Naive thymus-derived CD4-positive, alpha-beta T cell (primary cell): ENCODE measurements at regions not wholly inside any gene's neighbourhood (a gene's known extent, or its start where the extent isn't known, plus 50 kb on each side); places are given as distances from the start of the nearest gene placed in this dataset.

Source experiments
- ATAC-seq: fragments of 150-1000 bp; cut with Tn5 transposase; 2 replicates; pipeline ENCODE4 v1.10.0; 2021; ENCODE audit warnings: mild to moderate bottlenecking, moderate library complexity
- CTCF ChIA-PET: fragments of 350-600 bp; sonication (Branson Sonifier 250); formaldehyde crosslinking; loops from one replicate; lab custom pipeline; 2021; ENCODE audit warnings: antibody characterized with exemption; lab: Charles Lee
- POLR2A ChIA-PET: fragments of 350-600 bp; sonication (Branson Sonifier 250); formaldehyde crosslinking; loops from one replicate; lab custom pipeline; 2021; ENCODE audit warnings: antibody characterized with exemption, inconsistent platforms; lab: Charles Lee
- DNase-seq, 9 donors: peaks; one replicate each; pipeline versions ENCODE4 v3.0.0 to v3.0.0-alpha.2; 2020 to 2022; ENCODE audit warnings: mixed read lengths in 1 of 9
- H3K27ac ChIP-seq: one replicate; pipeline ENCODE4 v1.7.0; 2013; ENCODE audit warnings: mild to moderate bottlenecking, low read depth, low read length, moderate library complexity
- H3K27me3 ChIP-seq, 2 donors: one replicate each; pipeline ENCODE4 v1.7.0; 2013; ENCODE audit warnings: low read length in 2 of 2, mild to moderate bottlenecking in 2 of 2, moderate library complexity in 2 of 2; ENCODE audit not compliant: control insufficient read depth in 2 of 2, insufficient read depth in 2 of 2
- H3K36me3 ChIP-seq, 3 experiments: 1 replicate in 2 of 3; 2 replicates in 1 of 3; pipeline ENCODE4 v1.7.0; 2013; ENCODE audit warnings: low read length in 3 of 3, mild to moderate bottlenecking in 3 of 3, moderate library complexity in 1 of 3; ENCODE audit not compliant: insufficient read depth in 3 of 3, control insufficient read depth in 2 of 3
- H3K4me1 ChIP-seq, 2 donors: one replicate each; pipeline ENCODE4 v1.7.0; 2013; ENCODE audit warnings: low read length in 2 of 2, mild to moderate bottlenecking in 2 of 2, moderate library complexity in 1 of 2; ENCODE audit not compliant: control insufficient read depth in 2 of 2, insufficient read depth in 2 of 2
- H3K4me3 ChIP-seq: 2 replicates; pipeline ENCODE4 v1.7.0; 2013; ENCODE audit warnings: mild to moderate bottlenecking, low read length
- H3K9me3 ChIP-seq, 3 experiments: 1 replicate in 2 of 3; 2 replicates in 1 of 3; pipeline ENCODE4 v1.7.0; 2013; ENCODE audit warnings: low read length in 3 of 3; ENCODE audit not compliant: control insufficient read depth in 2 of 3
- H3K27ac Mint-ChIP-seq, 9 donors: one replicate each; pipeline ENCODE4 v1.8.0; 2020 to 2022; ENCODE audit warnings: mixed read lengths in 9 of 9, mild to moderate bottlenecking in 8 of 9, moderate library complexity in 5 of 9, inconsistent platforms in 2 of 9
- H3K27me3 Mint-ChIP-seq, 5 donors: one replicate each; pipeline ENCODE4 v1.8.0; 2021 to 2022; ENCODE audit warnings: mixed read lengths in 5 of 5, mild to moderate bottlenecking in 1 of 5
- H3K36me3 Mint-ChIP-seq, 5 donors: one replicate each; pipeline ENCODE4 v1.8.0; 2020 to 2022; ENCODE audit warnings: mixed read lengths in 5 of 5, mild to moderate bottlenecking in 3 of 5, inconsistent platforms in 1 of 5
- H3K4me1 Mint-ChIP-seq, 7 donors: one replicate each; pipeline ENCODE4 v1.8.0; 2020 to 2022; ENCODE audit warnings: mixed read lengths in 7 of 7, mild to moderate bottlenecking in 3 of 7, inconsistent platforms in 1 of 7
- H3K4me3 Mint-ChIP-seq, 10 donors: one replicate each; pipeline ENCODE4 v1.8.0; 2020 to 2022; ENCODE audit warnings: mild to moderate bottlenecking in 10 of 10, mixed read lengths in 10 of 10, moderate library complexity in 6 of 10, inconsistent platforms in 2 of 10
- H3K9me3 Mint-ChIP-seq, 11 donors: one replicate each; pipeline ENCODE4 v1.8.0; 2020 to 2022; ENCODE audit warnings: mixed read lengths in 11 of 11, mild to moderate bottlenecking in 4 of 11, inconsistent platforms in 1 of 11, moderate library complexity in 1 of 11
- intact Hi-C, 2 donors: fragments of 100-400 bp; cut with micrococcal nuclease; formaldehyde crosslinking; loops; one replicate each; pipeline ENCODE4 v1.15.1; 2023

GRCh38 chr18:45161850-45162249, 453.4 kb upstream of the SLC14A2 start:
- Mint-ChIP-seq H3K36me3 (no peaks in the 10 kb centered on the region), H3K27me3 (peaks cover 0 to 18% (median 10%) of the 10 kb centered on the region in 5 donors), H3K4me3 (no peak overlapping the region), H3K4me1 (no peaks in the 10 kb centered on the region), H3K9me3 (peaks cover 0 to 6% (median 0%) of the 10 kb centered on the region in 11 donors), H3K27ac (no peak overlapping the region)
- intact Hi-C loops, result no loop called here
- H3K27me3 ChIP-seq, result no peaks in the 10 kb centered on the region
- ChIA-PET CTCF (no interaction called here), POLR2A (no interaction called here)
- no peak overlapping the region for H3K4me3 ChIP-seq
- H3K27ac ChIP-seq, result no peak overlapping the region
- DNase-seq, result no peak
- H3K9me3 ChIP-seq, result no peaks in the 10 kb centered on the region
- no peaks in the 10 kb centered on the region for H3K36me3 ChIP-seq
- H3K4me1 ChIP-seq, result no peaks in the 10 kb centered on the region
- peak; percentile 20 for ATAC-seq

GRCh38 chr18:45163871-45164270, 451.4 kb upstream of the SLC14A2 start:
- POLR2A ChIA-PET, result no interaction called here
- no peaks in the 10 kb centered on the region for H3K4me1 ChIP-seq
- DNase-seq (no peak), ATAC-seq (no peak)
- intact Hi-C loops, result no loop called here
- Mint-ChIP-seq H3K36me3 (no peaks in the 10 kb centered on the region), H3K27ac (no peak overlapping the region), H3K9me3 (peaks cover 0 to 8% (median 0%) of the 10 kb centered on the region in 11 donors), H3K4me1 (no peaks in the 10 kb centered on the region), H3K4me3 (no peak overlapping the region), H3K27me3 (peaks cover 0 to 11% (median 10%) of the 10 kb centered on the region in 5 donors)
- no peaks in the 10 kb centered on the region for H3K9me3 ChIP-seq
- H3K36me3 ChIP-seq, result no peaks in the 10 kb centered on the region
- CTCF ChIA-PET, result no interaction called here
- H3K27ac ChIP-seq, result no peak overlapping the region
- no peaks in the 10 kb centered on the region for H3K27me3 ChIP-seq
- no peak overlapping the region for H3K4me3 ChIP-seq

- no peaks in the 10 kb centered on the region for H3K36me3 Mint-ChIP-seq
- DNase-seq (no peak), ATAC-seq (no peak)
- Histone ChIP-seq H3K27me3 (no peaks in the 10 kb centered on the region), H3K4me3 (no peak overlapping the region), H3K36me3 (no peaks in the 10 kb centered on the region), H3K4me1 (no peaks in the 10 kb centered on the region), H3K27ac (no peak overlapping the region), H3K9me3 (no peaks in the 10 kb centered on the region)
- H3K4me3 Mint-ChIP-seq, result no peak overlapping the region
- intact Hi-C loops, result no loop called here
- H3K4me1 Mint-ChIP-seq, result no peaks in the 10 kb centered on the region
- ChIA-PET POLR2A (no interaction called here), CTCF (no interaction called here)
- H3K27me3 Mint-ChIP-seq, result peaks cover 0 to 10% (median 8%) of the 10 kb centered on the region in 5 donors
- peaks cover 0 to 11% (median 0%) of the 10 kb centered on the region in 11 donors for H3K9me3 Mint-ChIP-seq
- H3K27ac Mint-ChIP-seq, result no peak overlapping the region
Measured at GRCh38 chr18:45164551-45164950, 450.7 kb upstream of the SLC14A2 start.

- Histone ChIP-seq H3K4me3 (no peak overlapping the region), H3K9me3 (no peaks in the 10 kb centered on the region), H3K27me3 (no peaks in the 10 kb centered on the region), H3K36me3 (no peaks in the 10 kb centered on the region), H3K4me1 (no peaks in the 10 kb centered on the region), H3K27ac (no peak overlapping the region)
- Mint-ChIP-seq H3K27me3 (peaks cover 0 to 10% (median 8%) of the 10 kb centered on the region in 5 donors), H3K4me1 (no peaks in the 10 kb centered on the region), H3K4me3 (no peak overlapping the region), H3K36me3 (no peaks in the 10 kb centered on the region), H3K9me3 (peaks cover 0 to 13% (median 0%) of the 10 kb centered on the region in 11 donors), H3K27ac (no peak overlapping the region)
- ATAC-seq (peak; percentile 51), DNase-seq (no peak)
- POLR2A ChIA-PET, result no interaction called here
- CTCF ChIA-PET, result no interaction called here
- intact Hi-C loops, result no loop called here
Measured at GRCh38 chr18:45165176-45165713, 450.0 kb upstream of the SLC14A2 start.

- Histone ChIP-seq H3K9me3 (no peaks in the 10 kb centered on the region), H3K27ac (no peak overlapping the region), H3K27me3 (no peaks in the 10 kb centered on the region), H3K4me1 (no peaks in the 10 kb centered on the region), H3K36me3 (no peaks in the 10 kb centered on the region), H3K4me3 (no peak overlapping the region)
- intact Hi-C loops, result no loop called here
- Mint-ChIP-seq H3K9me3 (peaks cover 0 to 13% (median 0%) of the 10 kb centered on the region in 11 donors), H3K27me3 (peaks cover 0 to 8% (median 6%) of the 10 kb centered on the region in 5 donors), H3K4me3 (no peak overlapping the region), H3K36me3 (no peaks in the 10 kb centered on the region), H3K27ac (no peak overlapping the region), H3K4me1 (no peaks in the 10 kb centered on the region)
- CTCF ChIA-PET, result no interaction called here
- DNase-seq (no peak), ATAC-seq (no peak)
- POLR2A ChIA-PET, result no interaction called here
Measured at GRCh38 chr18:45165871-45166270, 449.4 kb upstream of the SLC14A2 start.

GRCh38 chr18:45166341-45166835, 448.9 kb upstream of the SLC14A2 start:
- H3K9me3 Mint-ChIP-seq, result peaks cover 0 to 13% (median 0%) of the 10 kb centered on the region in 11 donors
- H3K27me3 Mint-ChIP-seq, result peaks cover 0 to 8% (median 5%) of the 10 kb centered on the region in 5 donors
- no peak for DNase-seq
- ChIA-PET CTCF (no interaction called here), POLR2A (no interaction called here)
- Histone ChIP-seq H3K4me1 (no peaks in the 10 kb centered on the region), H3K4me3 (no peak overlapping the region), H3K27me3 (no peaks in the 10 kb centered on the region), H3K27ac (no peak overlapping the region), H3K9me3 (no peaks in the 10 kb centered on the region), H3K36me3 (no peaks in the 10 kb centered on the region)
- no peak for ATAC-seq
- no peak overlapping the region for H3K4me3 Mint-ChIP-seq
- no peak overlapping the region for H3K27ac Mint-ChIP-seq
- H3K4me1 Mint-ChIP-seq, result no peaks in the 10 kb centered on the region
- intact Hi-C loops, result no loop called here
- no peaks in the 10 kb centered on the region for H3K36me3 Mint-ChIP-seq

GRCh38 chr18:45166836-45167551, 448.3 kb upstream of the SLC14A2 start:
- ATAC-seq (no peak), DNase-seq (no peak)
- Histone ChIP-seq H3K27ac (no peak overlapping the region), H3K4me3 (no peak overlapping the region), H3K9me3 (no peaks in the 10 kb centered on the region), H3K27me3 (no peaks in the 10 kb centered on the region), H3K36me3 (no peaks in the 10 kb centered on the region), H3K4me1 (no peaks in the 10 kb centered on the region)
- Mint-ChIP-seq H3K4me3 (no peak overlapping the region), H3K27me3 (peaks cover 0 to 5% (median 2%) of the 10 kb centered on the region in 5 donors), H3K4me1 (no peaks in the 10 kb centered on the region), H3K27ac (no peak overlapping the region), H3K9me3 (peaks cover 0 to 10% (median 0%) of the 10 kb centered on the region in 11 donors), H3K36me3 (no peaks in the 10 kb centered on the region)
- intact Hi-C loops, result no loop called here
- ChIA-PET POLR2A (no interaction called here), CTCF (no interaction called here)
